Loucy (cell line): ENCODE measurements at regions not wholly inside any gene's neighbourhood (a gene's known extent, or its start where the extent isn't known, plus 50 kb on each side); places are given as distances from the start of the nearest gene placed in this dataset.

Source experiments
- H2AFZ ChIP-seq: fragments of 200-600 bp; sonication (generic); 2 replicates; pipeline ENCODE4 v1.6.0; 2016; ENCODE audit warnings: antibody characterized with exemption, mild to moderate bottlenecking, low read length, moderate library complexity
- H3F3A ChIP-seq: fragments of 200-600 bp; 2 replicates; pipeline ENCODE4 v1.6.0; 2016; ENCODE audit warnings: antibody characterized with exemption, low read depth, mild to moderate bottlenecking
- H3K27me3 ChIP-seq: fragments of 200-600 bp; sonication (generic); 2 replicates; pipeline ENCODE4 v1.6.1; 2014; ENCODE audit warnings: low read length, mild to moderate bottlenecking; ENCODE audit not compliant: insufficient read depth, poor library complexity, severe bottlenecking
- H3K36me3 ChIP-seq: fragments of 200-600 bp; sonication (generic); 2 replicates; pipeline ENCODE4 v1.6.1; 2016; ENCODE audit warnings: low read length; ENCODE audit not compliant: insufficient read depth
- H3K4me1 ChIP-seq: fragments of 200-600 bp; sonication (generic); 2 replicates; pipeline ENCODE4 v1.5.1; 2014; ENCODE audit warnings: low read length, mild to moderate bottlenecking; ENCODE audit not compliant: insufficient read depth, poor library complexity, severe bottlenecking
- H3K4me2 ChIP-seq: fragments of 200-600 bp; sonication (generic); 2 replicates; pipeline ENCODE4 v1.6.0; 2014; ENCODE audit warnings: antibody characterized with exemption, low read length, low read depth, mild to moderate bottlenecking; ENCODE audit not compliant: poor library complexity, severe bottlenecking
- H3K4me3 ChIP-seq: fragments of 200-600 bp; sonication (generic); 2 replicates; pipeline ENCODE4 v1.5.1; 2014; ENCODE audit warnings: low read length, mild to moderate bottlenecking, mixed read lengths; ENCODE audit not compliant: poor library complexity, severe bottlenecking
- H3K79me2 ChIP-seq: fragments of 200-600 bp; sonication (generic); 2 replicates; pipeline ENCODE4 v1.6.1; 2014; ENCODE audit warnings: low read length; ENCODE audit not compliant: insufficient read depth
- H3K9ac ChIP-seq: fragments of 200-600 bp; sonication (generic); 2 replicates; pipeline ENCODE4 v1.6.0; 2014; ENCODE audit warnings: mild to moderate bottlenecking, low read depth, low read length, moderate library complexity; ENCODE audit not compliant: poor library complexity, severe bottlenecking
- H3K9me2 ChIP-seq: fragments of 200-600 bp; sonication (generic); replicated peaks from 2 replicates; pipeline ENCODE4 v1.6.1; 2016; ENCODE audit warnings: low read depth, low read length, mixed read lengths
- H3K9me3 ChIP-seq: fragments of 200-600 bp; sonication (generic); 2 replicates; pipeline ENCODE4 v1.6.1; 2014; ENCODE audit warnings: mild to moderate bottlenecking, antibody characterized with exemption, low read length, low read depth; ENCODE audit not compliant: insufficient read depth
- H4K20me1 ChIP-seq: fragments of 200-600 bp; sonication (generic); 2 replicates; pipeline ENCODE4 v1.6.0; 2014; ENCODE audit warnings: antibody characterized with exemption, low read length, mild to moderate bottlenecking; ENCODE audit not compliant: insufficient read depth, poor library complexity, severe bottlenecking
- CTCF ChIP-seq: fragments of 200-600 bp; sonication (generic); conservative IDR thresholded peaks from 2 replicates; pipeline ENCODE4 v1.5.1; 2014; ENCODE audit warnings: mild to moderate bottlenecking, antibody characterized with exemption, low read length
- EZH2phosphoT487 ChIP-seq: fragments of 200-600 bp; IDR thresholded peaks from 2 replicates; pipeline ENCODE4 v1.6.1; 2018; ENCODE audit warnings: antibody characterized with exemption, mild to moderate bottlenecking, moderate library complexity, borderline replicate concordance

- Histone ChIP-seq H4K20me1 (no peaks in the 10 kb centered on the region), H3K4me3 (no peak overlapping the region), H3K9ac (no peak overlapping the region), H3K4me2 (no peak overlapping the region), H3F3A (no peaks in the 10 kb centered on the region), H3K36me3 (no peaks in the 10 kb centered on the region), H3K9me2 (no peaks in the 10 kb centered on the region), H3K27me3 (no peaks in the 10 kb centered on the region), H3K4me1 (no peaks in the 10 kb centered on the region), H3K79me2 (no peaks in the 10 kb centered on the region), H3K9me3 (no peaks in the 10 kb centered on the region), H2AFZ (no peak overlapping the region)
- TF ChIP-seq CTCF = no peak
- no peak for TF ChIP-seq EZH2phosphoT487
Observed at GRCh38 chr4:81360737-81361136, 111.0 kb downstream of the RASGEF1B start.

GRCh38 chr4:81359207-81359606 is 112.5 kb downstream of the RASGEF1B start:
- H4K20me1 ChIP-seq = no peaks in the 10 kb centered on the region
- no peaks in the 10 kb centered on the region for H3K9me2 ChIP-seq
- no peaks in the 10 kb centered on the region for H3F3A ChIP-seq
- TF ChIP-seq CTCF (no peak), EZH2phosphoT487 (no peak)
- H3K4me1 ChIP-seq = no peaks in the 10 kb centered on the region
- no peak overlapping the region for H3K9ac ChIP-seq
- H3K4me3 ChIP-seq = no peak overlapping the region
- H3K79me2 ChIP-seq = no peaks in the 10 kb centered on the region
- no peak overlapping the region for H2AFZ ChIP-seq
- no peaks in the 10 kb centered on the region for H3K9me3 ChIP-seq
- H3K36me3 ChIP-seq = no peaks in the 10 kb centered on the region
- H3K4me2 ChIP-seq = no peak overlapping the region
- H3K27me3 ChIP-seq = no peaks in the 10 kb centered on the region

GRCh38 chr4:81358154-81358553 is 113.6 kb downstream of the RASGEF1B start:
- Histone ChIP-seq H3K9me2 (no peaks in the 10 kb centered on the region), H3F3A (no peaks in the 10 kb centered on the region), H3K4me1 (no peaks in the 10 kb centered on the region), H3K27me3 (no peaks in the 10 kb centered on the region), H3K4me3 (no peak overlapping the region), H4K20me1 (no peaks in the 10 kb centered on the region), H3K9ac (no peak overlapping the region), H3K79me2 (no peaks in the 10 kb centered on the region), H2AFZ (no peak overlapping the region), H3K4me2 (no peak overlapping the region), H3K9me3 (no peaks in the 10 kb centered on the region), H3K36me3 (no peaks in the 10 kb centered on the region)
- TF ChIP-seq EZH2phosphoT487 = no peak
- no peak for TF ChIP-seq CTCF
